Activated CD4-positive, alpha-beta T cell treated with anti-CD3 and anti-CD28 coated beads, Interleukin-2, amount 50 U/mL, for 48 hours (primary cell): ENCODE measurements at regions not wholly inside any gene's neighbourhood (a gene's known extent, or its start where the extent isn't known, plus 50 kb on each side); places are given as distances from the start of the nearest gene placed in this dataset.
"Not testable (repeated sequence)": the region's sequence is repeated elsewhere in the genome, so short reads cannot be mapped to it uniquely, and the experiment has no call there.

Experiments used
- DNase-seq, 2 experiments: peaks; one replicate each; pipeline ENCODE4 v3.0.0-alpha.2; 2020

DNA sequence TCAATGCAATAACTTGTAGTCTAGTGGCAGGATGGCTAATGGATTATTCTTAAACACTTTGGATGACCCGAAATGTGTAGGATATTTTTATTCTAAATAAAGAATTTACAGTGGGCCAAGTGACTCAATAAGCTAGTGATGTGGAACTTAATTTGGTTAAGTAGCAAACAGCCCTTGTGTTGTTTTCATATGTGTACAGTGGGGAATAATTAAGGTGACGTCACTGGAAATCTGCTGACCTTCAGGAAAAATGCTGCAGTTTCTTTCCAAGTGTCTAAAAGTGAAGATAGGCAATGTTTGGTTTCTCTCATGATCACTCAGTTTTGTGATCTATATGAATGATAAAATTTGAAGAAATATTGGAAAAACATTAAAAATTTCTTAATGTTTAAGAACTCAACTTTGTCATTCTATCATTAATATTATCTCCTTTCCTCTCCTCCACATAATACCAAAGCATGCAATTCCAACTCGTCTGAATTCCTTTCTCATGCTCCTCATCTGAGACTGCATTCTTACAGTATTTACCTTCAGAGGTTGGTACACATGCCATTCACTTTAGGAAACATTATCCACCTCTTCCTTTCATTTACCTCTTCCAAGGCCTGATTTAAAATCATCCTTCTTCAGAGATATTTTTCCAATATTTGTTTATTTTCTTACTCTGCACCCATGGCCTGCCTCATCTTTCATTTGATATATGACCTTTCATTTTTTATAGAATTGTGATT, 414.6 kb upstream of the ARPP21 start:
- DNase-seq = no peak

DNA sequence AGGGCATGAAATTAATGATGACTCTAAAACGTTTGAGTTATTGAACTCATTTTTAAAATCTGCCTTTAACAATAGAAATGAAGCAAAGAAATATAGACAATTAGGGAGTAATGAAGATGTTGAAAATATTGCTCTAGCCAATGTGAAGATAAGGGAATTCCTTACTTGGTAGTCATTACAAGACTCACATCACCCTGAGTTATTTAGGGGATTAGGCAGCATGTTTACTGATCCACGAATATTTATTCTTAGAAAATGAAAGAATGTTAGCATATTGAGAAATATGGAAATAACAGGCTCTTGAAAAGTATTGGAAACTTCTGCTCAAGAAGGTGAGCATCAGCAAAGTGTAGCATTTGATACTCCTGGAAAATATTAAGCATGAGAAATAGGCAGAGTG, 398.1 kb upstream of the ARPP21 start:
- no peak for DNase-seq

DNA sequence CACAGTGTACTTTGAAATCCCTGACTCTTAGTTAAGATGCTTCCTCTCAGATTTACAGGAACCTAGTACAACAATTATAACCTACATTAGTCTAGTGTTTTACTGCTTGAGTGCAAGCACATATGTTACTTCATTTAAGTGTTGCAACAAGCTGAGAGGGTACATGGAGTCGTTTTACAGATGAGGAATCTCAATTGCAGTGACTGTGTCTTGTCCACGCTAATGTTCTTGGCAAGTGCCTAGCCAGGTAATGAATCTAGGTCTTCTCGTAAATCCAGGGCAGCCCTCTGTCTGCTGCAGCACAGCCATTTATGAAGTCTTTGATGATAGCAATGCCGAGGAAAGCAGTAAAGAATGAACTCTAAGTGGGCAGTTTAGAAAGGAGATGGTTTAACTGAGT, 384.4 kb upstream of the ARPP21 start:
- no peak for DNase-seq

DNA sequence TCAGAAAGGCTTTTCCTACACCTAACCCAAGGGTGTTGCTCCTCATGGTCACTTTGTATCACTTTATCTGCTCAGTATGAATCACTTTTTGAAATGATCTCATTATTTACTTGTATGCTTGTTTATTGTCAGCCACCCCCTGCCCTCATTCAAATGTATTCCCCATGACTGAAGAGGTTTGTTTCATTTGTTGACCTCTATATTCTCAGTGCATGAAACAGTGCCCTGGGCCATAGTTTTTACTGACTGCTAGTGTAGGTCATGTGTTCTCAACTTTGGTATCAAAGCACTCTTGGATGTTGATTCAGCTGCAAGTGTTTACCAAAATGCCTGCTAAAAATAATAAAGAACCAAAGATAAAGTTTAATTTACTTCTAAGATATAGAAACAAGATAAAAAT, 381.7 kb upstream of the ARPP21 start:
- no peak for DNase-seq

DNA sequence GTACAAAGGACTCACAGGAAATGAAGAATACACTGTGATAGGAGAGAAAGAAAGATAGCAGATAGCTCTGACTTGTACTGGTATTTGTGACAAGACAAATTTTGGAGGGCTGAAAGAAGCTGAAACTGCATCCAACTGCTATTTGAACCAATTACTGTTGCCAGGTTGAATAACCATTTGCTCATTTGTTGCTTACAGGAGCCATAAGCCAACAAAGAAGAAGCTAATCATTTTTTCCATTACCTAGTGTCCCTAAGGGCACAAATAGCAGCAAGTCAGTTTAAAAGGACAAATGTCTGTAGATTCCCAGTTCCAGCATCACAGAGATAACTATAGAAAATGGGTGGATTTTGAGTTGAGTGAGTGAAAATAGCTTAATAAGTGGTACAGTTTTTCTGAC, 376.9 kb upstream of the ARPP21 start:
- DNase-seq = no peak

DNA sequence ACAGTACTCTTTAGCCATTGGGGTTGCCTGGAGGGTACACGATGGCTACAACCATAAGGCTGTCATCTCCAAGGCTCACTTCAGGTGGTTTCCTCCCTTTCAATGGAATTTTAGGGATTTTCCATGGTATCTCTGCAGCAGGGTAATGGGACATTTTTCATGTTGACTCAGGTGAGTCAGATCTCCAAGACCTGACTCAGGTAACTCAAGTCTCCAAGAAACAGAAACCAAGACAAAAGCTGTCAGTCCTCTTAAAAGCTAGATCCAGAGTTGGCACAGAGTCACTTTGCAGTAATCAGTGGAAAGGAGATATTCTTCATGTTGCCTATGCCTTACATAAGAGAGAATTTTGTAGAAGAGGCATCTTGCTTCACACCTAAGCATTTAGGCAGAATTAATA, 375.8 kb upstream of the ARPP21 start:
- DNase-seq = no peak

DNA sequence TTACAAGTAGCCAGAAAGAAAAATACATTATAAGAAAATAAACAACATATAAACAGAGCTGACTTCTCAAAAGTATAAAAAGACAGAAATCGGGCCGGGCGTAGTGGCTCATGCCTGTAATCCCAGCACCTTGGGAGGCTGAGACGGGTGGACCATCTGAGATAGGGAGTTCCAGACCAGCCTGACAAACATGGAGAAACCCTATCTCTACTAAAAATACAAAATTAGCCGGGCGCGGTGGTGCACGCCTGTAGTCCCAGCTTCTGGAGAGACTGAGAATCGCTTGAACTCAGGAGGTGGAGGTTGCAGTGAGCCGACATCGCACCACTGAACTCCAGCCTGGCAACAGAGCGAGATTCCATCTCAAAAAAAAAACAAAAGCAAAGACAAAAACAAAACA, 373.3 kb upstream of the ARPP21 start:
- not testable (repeated sequence) for DNase-seq

DNA sequence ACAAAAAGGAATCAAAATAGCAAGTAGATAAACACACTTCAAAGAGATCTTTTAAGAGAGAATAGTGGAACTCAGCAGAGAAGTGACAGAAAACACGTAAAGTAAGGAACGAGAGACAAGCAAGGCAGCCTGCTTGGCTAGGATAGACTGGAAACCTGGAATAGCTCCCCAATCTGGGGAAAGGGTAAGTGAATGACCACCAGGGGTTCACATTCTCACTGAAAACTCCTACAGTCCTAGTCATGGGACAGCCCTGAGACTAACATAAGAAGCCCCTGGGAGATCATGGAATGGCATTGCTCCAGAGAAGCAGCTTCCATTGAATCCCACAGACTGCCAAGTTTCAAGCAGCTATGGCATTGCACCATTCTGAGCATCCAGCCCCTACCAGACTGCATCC, 363.6 kb upstream of the ARPP21 start:
- no peak for DNase-seq

DNA sequence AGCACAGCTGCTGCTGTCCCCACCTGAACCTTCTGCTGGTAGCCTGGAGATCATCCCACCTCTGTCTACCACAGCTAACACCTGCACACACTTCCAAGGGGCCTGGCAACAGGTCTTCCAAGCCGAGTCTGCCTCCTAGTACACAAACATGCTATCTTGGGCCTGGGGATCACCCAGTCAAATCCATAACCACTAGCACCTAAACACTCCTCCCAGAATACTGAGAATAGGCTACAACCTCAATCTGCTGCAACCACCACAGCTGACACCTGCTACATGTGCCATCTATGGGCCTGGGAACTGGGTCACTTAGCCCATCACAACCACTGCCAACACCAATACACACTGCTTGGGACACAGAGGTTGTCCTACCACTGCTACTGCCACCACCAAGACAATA, 362.8 kb upstream of the ARPP21 start:
- no peak for DNase-seq

DNA sequence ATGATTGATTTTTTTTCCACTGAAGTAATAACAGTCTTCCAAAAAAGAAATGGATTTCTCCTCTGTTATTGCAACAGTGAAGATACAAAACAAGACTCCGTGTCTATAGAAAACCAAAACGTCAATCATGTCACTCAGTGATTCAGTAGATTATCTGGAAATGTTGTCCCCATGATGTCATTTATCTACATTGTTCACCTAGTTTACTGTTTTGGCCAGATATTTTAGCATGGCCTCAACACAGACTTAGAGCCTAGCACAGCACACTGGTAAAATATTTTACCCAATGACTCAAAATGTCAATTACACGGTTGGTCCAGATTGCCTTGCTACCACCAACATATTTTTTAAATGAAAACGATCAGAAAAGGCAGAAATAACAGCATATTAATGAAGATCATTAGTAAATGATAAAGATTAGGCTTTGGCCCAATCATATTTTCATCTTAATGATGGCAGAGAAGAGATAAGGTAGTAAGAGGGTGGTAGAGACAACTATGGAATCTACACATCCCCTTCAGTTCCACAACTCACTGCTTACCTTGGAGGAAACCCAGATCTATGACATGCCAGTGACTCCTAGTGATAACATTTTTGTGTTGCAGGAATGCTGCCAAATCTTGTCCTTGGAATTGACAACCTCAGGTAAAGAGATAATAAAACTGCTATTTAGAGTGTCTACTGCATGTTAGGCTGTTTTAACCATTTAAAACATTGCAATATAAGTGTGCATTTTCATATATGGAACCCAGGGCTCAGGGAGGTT, 347.7 kb upstream of the ARPP21 start:
- no peak for DNase-seq

DNA sequence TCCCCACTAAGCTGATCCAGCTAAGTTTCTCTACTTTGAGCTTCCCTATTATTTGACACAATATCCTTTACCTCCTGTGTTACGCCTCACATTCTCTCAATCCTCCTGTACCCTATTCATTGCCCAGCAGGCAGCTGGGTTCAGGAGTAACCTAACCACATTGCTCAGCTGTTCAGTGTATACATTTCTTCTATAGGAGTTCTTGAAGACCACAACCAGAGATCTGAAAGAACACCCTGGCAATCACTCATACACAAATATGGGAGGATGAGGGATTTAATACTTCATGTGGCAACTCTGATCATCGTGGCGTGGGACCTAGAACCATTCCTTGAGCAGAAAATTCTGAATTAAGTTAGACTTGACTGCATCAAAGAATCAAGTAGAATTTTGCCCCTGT, 346.8 kb upstream of the ARPP21 start:
- DNase-seq = no peak

DNA sequence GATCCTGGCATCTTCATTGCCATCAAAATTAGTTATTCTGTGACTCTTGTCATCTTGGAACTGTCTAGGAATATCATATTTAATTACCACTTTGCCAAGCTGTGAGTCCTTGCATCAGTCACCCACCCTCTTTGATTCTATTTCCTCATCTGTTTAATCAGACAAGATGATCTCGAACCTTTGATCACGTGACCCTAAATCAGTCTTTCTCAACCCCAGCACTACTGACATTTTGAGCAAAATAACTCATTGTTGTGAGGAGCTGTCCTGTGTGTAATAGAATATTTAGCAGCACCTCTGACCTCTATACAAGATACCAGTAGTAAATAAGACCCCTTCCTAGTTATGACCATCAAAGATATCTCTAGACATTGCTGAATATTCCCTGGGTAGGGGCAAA, 343.4 kb upstream of the ARPP21 start:
- DNase-seq = no peak

DNA sequence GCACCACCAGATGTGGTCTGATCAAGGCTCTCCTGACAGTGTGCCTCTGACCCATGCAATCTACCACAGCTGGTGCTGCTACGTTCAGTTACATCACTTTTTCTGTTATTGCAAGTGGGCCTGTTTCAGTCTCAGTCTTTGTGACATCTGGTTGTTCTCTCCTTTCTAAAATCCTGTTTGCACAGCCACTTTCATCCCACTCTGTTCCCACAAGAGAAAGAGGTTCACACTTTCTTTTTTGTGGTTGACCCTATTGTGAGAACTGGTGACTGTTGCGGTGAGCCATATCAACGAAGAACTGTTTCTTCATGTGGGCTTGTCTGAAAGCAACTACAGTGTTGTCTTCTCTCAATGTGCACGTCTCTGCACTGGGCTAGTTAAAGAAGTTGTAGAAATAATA, 342.8 kb upstream of the ARPP21 start:
- DNase-seq = no peak

DNA sequence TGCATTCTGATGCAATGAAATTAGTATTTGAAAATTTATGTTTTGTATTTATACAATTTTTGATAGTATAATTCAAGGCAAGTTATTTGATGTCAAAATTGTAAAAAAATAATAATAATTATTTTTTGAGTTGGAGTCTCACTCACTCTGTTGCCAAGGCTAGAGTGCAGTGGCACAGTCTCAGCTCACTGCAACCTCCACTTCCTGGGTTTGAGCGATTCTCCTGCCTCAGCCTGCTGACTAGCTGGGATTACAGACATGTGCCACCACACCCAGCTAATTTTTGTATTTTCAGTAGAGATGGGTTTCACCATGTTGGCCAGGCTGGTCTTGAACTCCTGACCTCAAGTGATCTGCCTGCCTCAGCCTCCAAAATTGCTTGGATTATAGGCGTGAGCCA, 342.4 kb upstream of the ARPP21 start:
- DNase-seq = not testable (repeated sequence)

DNA sequence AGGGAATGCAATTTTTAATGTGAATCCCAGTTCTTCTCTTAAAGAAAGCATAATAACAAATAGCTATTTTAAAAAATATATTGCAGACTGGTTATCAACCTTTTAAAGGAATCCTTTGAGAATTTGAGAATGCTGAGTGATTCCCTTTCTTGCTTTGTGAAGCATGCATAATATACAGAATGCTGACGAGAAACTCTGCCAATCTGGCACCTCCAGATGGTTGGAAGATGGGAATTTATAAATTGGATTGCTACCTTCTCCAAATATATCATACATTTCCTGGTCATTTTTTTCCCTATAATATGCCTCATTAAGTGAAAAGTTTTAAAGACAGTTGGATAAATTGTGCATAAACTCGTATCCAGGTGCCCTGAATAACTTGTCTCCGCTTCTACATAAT, 333.9 kb upstream of the ARPP21 start:
- DNase-seq = no peak

DNA sequence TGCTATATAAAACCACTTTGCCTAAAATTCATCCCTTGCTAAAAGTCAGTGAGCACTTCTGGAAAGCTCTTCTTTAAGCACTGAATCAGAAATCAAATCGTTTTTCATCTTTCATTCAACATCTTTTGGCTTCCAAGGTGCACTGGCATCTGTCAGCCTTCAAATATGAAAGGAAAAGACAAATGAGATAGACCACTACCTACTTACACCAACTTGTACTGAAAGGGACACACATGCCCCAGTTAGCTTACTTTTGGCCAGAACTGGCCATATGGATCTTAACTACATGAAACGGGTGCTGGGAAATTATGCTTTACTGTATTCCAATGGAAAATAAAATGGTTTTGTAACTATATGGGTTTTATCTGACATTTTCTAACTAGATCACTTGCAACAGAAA, 332.0 kb upstream of the ARPP21 start:
- DNase-seq = no peak

DNA sequence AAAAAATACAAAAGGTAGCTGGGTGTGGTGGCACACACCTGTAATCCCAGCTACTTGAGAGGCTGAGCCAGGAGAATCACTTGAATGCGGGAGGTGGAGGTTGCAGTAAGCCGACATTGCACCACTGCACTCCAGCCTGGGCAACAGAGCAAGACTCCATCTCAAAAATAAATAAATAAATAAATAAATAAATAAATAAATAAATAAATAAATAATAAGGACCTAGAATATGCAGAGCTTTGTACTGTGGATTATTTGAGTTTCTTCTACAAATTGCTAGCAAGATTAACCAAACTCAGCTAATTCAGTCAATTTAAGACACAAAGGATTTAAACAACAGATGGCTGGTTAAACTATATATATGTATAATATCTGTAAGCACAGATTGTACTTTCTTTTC, 322.5 kb upstream of the ARPP21 start:
- DNase-seq = not testable (repeated sequence)

DNA sequence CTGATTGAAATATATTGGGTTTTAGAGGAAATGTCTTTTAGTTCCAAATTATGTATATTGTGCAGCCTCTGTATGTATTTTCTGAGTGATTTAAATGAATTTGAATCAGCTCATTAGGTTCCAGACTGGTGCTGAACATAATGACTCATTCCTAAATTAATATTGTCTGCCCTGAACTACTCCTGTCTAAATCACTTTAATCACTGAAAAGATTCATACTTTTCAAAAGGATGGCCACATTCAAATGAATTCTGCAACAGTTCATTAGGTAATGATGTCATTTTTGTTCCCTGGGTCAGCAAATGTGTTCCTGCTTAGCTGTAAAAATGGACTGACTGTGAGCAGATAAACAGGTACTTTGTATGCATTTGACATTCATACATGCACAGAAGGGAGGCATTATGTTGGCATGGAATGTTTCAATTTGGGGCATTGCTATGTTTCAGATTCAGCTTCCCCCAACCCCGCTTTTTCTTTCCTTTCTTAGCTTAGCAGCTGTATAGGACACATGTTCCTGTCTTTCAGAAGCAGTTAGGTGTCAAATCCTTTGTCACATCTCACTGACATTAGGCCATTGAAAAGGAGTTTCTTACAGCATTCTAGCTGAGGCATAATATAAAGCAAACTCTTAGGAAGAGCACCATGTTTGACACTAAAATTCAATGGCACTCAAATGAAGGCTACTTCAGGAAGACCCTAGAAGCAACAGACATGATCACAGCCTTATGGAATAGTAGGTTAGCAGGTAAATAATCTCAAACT, 318.5 kb upstream of the ARPP21 start:
- DNase-seq = no peak

DNA sequence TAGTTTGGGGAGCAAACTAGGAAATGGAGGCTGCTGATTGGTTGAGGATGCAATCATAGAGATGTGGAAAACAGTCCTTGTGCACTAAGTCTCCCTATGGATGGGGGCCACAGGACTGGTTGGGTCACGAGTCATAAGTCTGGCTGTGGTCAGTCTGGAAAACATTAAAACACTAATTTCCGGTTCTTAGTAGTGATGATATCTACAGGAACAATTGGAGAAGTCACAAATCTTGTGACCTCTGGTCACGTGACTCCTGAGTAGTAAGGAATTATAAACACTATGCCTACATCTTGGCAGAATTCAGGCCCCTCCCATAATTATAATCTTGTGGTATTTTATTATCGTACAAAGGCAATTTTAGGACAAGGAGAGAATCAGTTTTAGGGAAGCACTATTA, 317.3 kb upstream of the ARPP21 start:
- DNase-seq = no peak

DNA sequence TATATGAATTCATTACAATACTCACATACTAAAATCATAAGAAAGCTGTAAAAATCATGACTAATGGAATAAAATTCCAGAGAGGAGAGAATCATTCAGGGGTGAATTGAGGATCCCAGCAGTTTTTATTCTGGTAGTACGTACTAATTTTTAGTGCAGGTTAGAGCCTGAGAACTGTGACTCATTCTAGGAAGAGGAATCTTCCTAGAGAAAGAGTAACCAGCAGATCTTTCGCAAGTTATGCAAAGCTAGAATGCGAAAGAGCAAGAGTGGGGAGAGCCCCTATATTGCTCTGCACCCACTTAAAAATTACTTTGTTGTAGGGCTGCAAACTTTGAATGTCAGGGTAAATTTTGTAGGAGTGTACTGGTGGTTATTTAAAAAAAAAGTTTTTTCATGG, 303.6 kb upstream of the ARPP21 start:
- no peak for DNase-seq

DNA sequence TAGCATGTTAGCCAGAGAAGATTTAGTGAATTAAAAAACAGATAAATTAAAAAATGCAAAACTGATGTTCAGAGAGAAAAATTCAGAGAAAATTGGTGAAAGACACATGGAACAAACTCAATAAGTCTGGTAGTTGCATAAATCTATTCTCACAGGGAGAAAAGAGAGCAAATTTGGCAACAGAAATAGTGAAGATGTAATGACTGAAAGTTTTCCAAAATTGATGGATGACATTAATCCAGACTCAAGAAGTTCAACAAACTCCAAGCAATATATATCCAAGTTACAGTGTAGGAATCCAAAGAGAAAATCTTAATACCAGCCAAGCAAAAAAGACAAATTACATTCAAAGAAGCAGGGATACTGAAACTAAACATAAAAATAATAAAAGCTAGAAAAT, 302.7 kb upstream of the ARPP21 start:
- no peak for DNase-seq

DNA sequence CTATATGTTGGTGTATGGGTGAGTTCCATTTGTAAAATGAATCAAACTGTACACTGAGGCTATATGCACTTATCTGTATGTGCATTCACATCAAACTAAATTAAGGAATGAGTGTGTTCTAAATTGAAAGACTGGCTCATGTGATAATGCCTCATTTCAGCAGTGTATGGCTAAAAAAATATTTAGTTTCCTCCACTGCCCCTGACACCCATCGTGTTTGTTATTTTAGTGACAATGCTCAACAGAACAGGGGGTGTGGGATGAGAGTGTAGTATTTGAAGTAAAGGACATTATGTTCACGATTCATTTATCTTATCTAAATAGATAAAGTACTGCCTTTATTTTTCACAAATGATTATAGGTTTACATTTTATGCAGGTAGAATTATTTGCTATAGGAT, 301.1 kb upstream of the ARPP21 start:
- DNase-seq = no peak

DNA sequence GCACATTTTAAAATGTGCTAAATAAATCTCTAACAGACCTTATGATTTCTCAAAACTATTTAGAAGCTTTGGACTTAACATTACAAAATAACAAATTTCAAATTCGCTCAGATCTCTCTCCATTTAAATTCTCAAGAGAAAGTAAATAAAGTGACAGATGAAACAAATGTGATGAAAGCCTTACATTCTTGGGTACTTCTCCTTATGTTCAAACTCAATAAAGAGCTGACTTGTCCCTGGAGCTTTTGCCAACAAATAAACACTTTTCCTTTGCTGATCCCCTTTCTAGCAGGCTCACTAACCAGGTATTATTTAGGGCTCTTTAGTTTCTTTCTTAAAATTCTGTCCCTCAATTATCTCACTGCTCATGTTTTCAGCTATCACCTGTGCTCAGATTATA, 259.1 kb upstream of the ARPP21 start:
- no peak for DNase-seq

DNA sequence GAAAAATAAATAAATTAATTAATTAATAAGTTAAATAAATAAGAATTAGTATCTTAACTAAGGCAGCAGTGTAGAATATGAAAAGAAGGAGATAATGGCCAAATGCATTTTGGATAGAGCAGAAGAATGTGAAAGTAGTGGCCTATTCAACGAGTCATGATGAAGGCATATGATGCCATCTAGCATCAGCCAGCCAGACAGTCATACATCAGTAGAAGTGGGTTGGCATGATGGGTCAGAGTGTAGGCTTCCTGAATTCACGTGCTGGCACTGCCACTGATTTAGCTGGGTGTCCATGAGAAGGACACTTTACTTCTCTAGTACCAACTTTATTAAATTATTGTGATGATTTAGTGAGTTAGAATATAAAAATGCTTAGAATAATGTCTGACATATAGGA, 256.1 kb upstream of the ARPP21 start:
- no peak for DNase-seq
